GM21528 (cell line): ENCODE measurements at regions not wholly inside any gene's neighbourhood (a gene's known extent, or its start where the extent isn't known, plus 50 kb on each side); places are given as distances from the start of the nearest gene placed in this dataset.
"Not testable (repeated sequence)": the region's sequence is repeated elsewhere in the genome, so short reads cannot be mapped to it uniquely, and the experiment has no call there.

Source experiments
- ATAC-seq: cut with Tn5 transposase; IDR thresholded peaks from one replicate; pipeline ENCODE4 v1.9.1; 2021; ENCODE audit warnings: mild to moderate bottlenecking, moderate library complexity; ENCODE audit not compliant: unreplicated experiment, low FRiP score

- no peak for ATAC-seq
Observed at GRCh38 chr15:22257047-22258008, 177.0 kb downstream of the OR4M2 start.

GRCh38 chr15:22258009-22258397, 177.7 kb downstream of the OR4M2 start:
- ATAC-seq = no peak

- ATAC-seq = no peak
Observed at GRCh38 chr15:22258398-22259150, 178.2 kb downstream of the OR4M2 start.

GRCh38 chr15:22259151-22259750, 178.9 kb downstream of the OR4M2 start:
- not testable (repeated sequence) for ATAC-seq

GRCh38 chr15:22259881-22260421, 179.6 kb downstream of the OR4M2 start:
- ATAC-seq = no peak

- ATAC-seq = no peak
Observed at GRCh38 chr15:22262613-22263020, 182.3 kb downstream of the OR4M2 start.

GRCh38 chr15:22263738-22264137, 183.4 kb downstream of the OR4M2 start:
- ATAC-seq = no peak

- ATAC-seq = not testable (repeated sequence)
Observed at GRCh38 chr15:22264272-22264671, 183.9 kb downstream of the OR4M2 start.

GRCh38 chr15:22265056-22265945, 185.0 kb downstream of the OR4M2 start:
- ATAC-seq = no peak

GRCh38 chr15:22265970-22266369, 185.6 kb downstream of the OR4M2 start:
- no peak for ATAC-seq

- ATAC-seq = no peak
Observed at GRCh38 chr15:22267761-22268160, 187.4 kb downstream of the OR4M2 start.

GRCh38 chr15:22268201-22268600, 187.9 kb downstream of the OR4M2 start:
- not testable (repeated sequence) for ATAC-seq

GRCh38 chr15:22268654-22269053, 188.3 kb downstream of the OR4M2 start:
- ATAC-seq = not testable (repeated sequence)

- ATAC-seq = not testable (repeated sequence)
Observed at GRCh38 chr15:22272286-22273160, 186.2 kb upstream of the GOLGA6L22 start.

GRCh38 chr15:22273185-22273584, 185.5 kb upstream of the GOLGA6L22 start:
- not testable (repeated sequence) for ATAC-seq

GRCh38 chr15:22274376-22274775, 184.3 kb upstream of the GOLGA6L22 start:
- not testable (repeated sequence) for ATAC-seq

GRCh38 chr15:22280770-22281169, 177.9 kb upstream of the GOLGA6L22 start:
- not testable (repeated sequence) for ATAC-seq

GRCh38 chr15:22282794-22283533, 175.7 kb upstream of the GOLGA6L22 start:
- ATAC-seq = not testable (repeated sequence)
